Neural progenitor cell (in vitro differentiated cells): ENCODE measurements at regions not wholly inside any gene's neighbourhood (a gene's known extent, or its start where the extent isn't known, plus 50 kb on each side); places are given as distances from the start of the nearest gene placed in this dataset.

Source experiments
- EZH2 ChIP-seq: fragments of 200-600 bp; sonication (generic); IDR thresholded peaks from 2 replicates; pipeline ENCODE4 v1.6.1; 2017; ENCODE audit warnings: antibody characterized with exemption, mild to moderate bottlenecking, moderate library complexity
- EZH2phosphoT487 ChIP-seq: fragments of 200-600 bp; sonication (generic); IDR thresholded peaks from 2 replicates; pipeline ENCODE4 v1.6.1; 2017; ENCODE audit warnings: antibody characterized with exemption
- TF ChIP-seq, protein P1 (sequence below): fragments of 200-600 bp; sonication (generic); IDR thresholded peaks from 2 replicates; pipeline ENCODE4 v1.5.1; 2017; ENCODE audit warnings: antibody characterized with exemption, mild to moderate bottlenecking

DNA sequence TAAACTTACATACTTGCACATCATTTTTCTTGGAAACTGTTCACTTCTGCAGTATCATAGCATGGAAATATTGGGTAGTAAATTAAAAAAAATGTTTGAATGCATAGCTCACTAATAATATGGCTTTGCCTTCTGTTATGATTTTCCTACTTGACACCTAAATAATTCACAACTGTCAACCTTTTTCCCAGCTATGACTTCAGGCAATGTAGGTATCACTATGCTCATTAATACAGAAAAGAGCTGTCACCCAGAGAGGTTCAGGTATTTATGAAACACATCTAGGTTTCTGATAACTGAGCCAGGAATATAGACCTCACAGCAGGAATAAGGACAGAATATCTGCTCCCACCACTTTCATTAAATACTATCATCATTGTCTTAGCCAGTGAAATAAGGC, 289.5 kb downstream of the ACTRT1 start:
- TF ChIP-seq, protein P1, sequence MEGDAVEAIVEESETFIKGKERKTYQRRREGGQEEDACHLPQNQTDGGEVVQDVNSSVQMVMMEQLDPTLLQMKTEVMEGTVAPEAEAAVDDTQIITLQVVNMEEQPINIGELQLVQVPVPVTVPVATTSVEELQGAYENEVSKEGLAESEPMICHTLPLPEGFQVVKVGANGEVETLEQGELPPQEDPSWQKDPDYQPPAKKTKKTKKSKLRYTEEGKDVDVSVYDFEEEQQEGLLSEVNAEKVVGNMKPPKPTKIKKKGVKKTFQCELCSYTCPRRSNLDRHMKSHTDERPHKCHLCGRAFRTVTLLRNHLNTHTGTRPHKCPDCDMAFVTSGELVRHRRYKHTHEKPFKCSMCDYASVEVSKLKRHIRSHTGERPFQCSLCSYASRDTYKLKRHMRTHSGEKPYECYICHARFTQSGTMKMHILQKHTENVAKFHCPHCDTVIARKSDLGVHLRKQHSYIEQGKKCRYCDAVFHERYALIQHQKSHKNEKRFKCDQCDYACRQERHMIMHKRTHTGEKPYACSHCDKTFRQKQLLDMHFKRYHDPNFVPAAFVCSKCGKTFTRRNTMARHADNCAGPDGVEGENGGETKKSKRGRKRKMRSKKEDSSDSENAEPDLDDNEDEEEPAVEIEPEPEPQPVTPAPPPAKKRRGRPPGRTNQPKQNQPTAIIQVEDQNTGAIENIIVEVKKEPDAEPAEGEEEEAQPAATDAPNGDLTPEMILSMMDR, result no peak
- TF ChIP-seq EZH2phosphoT487 (no peak), EZH2 (no peak)
